Muscle of leg (tissue), 3 donors: ENCODE measurements at regions not wholly inside any gene's neighbourhood (a gene's known extent, or its start where the extent isn't known, plus 50 kb on each side); places are given as distances from the start of the nearest gene placed in this dataset.

Experiments used
- DNase-seq: peaks from one replicate; pipeline ENCODE4 v3.0.0; 2013
- H3K27ac ChIP-seq: one replicate; pipeline ENCODE4 v1.5.1; 2013; ENCODE audit warnings: mild to moderate bottlenecking, low read length, control low read depth
- H3K27me3 ChIP-seq: one replicate; pipeline ENCODE4 v1.6.1; 2013; ENCODE audit warnings: low read length; ENCODE audit not compliant: control insufficient read depth, insufficient read depth
- H3K36me3 ChIP-seq: one replicate; pipeline ENCODE4 v1.6.1; 2013; ENCODE audit warnings: low read length; ENCODE audit not compliant: control insufficient read depth, insufficient read depth
- H3K4me1 ChIP-seq: one replicate; pipeline ENCODE4 v1.6.1; 2013; ENCODE audit warnings: low read length; ENCODE audit not compliant: control insufficient read depth, insufficient read depth
- H3K4me3 ChIP-seq: one replicate; pipeline ENCODE4 v1.5.1; 2013; ENCODE audit warnings: low read length, control low read depth
- H3K9me3 ChIP-seq: replicated peaks from 2 replicates; pipeline ENCODE4 v1.6.1; 2013; ENCODE audit warnings: low read depth, low read length; ENCODE audit not compliant: control insufficient read depth
- WGBS: methylation state at CpG from one replicate; pipeline ENCODE4 v1.1.5; 2013; ENCODE audit warnings: missing lambda C conversion rate; ENCODE audit not compliant: insufficient coverage; 5-methylcytosine and 5-hydroxymethylcytosine counted together

DNA sequence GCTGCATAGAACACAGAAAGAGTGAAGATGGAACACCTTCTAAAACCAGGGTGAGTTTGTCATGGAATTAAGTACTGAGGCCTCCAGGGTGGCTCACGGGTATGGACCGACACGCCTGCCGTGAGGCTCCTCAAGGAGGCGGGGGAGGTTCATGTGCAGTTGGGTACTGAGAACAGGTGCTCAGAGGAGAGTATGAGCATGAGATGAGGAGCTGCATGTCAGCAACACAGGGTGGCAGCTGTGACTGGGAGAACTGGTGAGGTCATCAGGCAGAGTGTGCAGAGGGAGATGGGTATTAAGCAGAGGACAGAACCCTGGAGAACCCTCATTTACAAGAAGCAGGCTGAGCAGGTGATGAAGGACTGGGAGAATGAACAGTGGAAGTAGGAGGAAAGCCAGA lies 63.2 kb upstream of the KLHL29 start:
- Histone ChIP-seq H3K27me3 (peaks cover 5% of the 10 kb centered on the region), H3K4me1 (peaks cover 2% of the 10 kb centered on the region), H3K36me3 (no peaks in the 10 kb centered on the region), H3K9me3 (no peaks in the 10 kb centered on the region), H3K27ac (no peak overlapping the region), H3K4me3 (no peak overlapping the region)
- DNase-seq: peak; percentile 25
- WGBS: 93% methylated on average over 5 of the region's 5 CpGs

GRCh38 chr2:23322567-23323197 lies 62.3 kb upstream of the KLHL29 start:
- peak; percentile 44 for DNase-seq
- Histone ChIP-seq H3K27ac (no peak overlapping the region), H3K9me3 (no peaks in the 10 kb centered on the region), H3K4me3 (no peak overlapping the region), H3K36me3 (no peaks in the 10 kb centered on the region), H3K4me1 (peaks cover 2% of the 10 kb centered on the region), H3K27me3 (peaks cover 3% of the 10 kb centered on the region)
- WGBS: 41% methylated on average over 3 of the region's 7 CpGs

GRCh38 chr2:23323198-23323916 lies 61.6 kb upstream of the KLHL29 start:
- Histone ChIP-seq H3K36me3 (no peaks in the 10 kb centered on the region), H3K27me3 (peaks cover 3% of the 10 kb centered on the region), H3K27ac (no peak overlapping the region), H3K9me3 (no peaks in the 10 kb centered on the region), H3K4me3 (no peak overlapping the region), H3K4me1 (peaks cover 2% of the 10 kb centered on the region)
- no peak for DNase-seq
- WGBS: 72% methylated on average over 13 of the region's 19 CpGs

DNA sequence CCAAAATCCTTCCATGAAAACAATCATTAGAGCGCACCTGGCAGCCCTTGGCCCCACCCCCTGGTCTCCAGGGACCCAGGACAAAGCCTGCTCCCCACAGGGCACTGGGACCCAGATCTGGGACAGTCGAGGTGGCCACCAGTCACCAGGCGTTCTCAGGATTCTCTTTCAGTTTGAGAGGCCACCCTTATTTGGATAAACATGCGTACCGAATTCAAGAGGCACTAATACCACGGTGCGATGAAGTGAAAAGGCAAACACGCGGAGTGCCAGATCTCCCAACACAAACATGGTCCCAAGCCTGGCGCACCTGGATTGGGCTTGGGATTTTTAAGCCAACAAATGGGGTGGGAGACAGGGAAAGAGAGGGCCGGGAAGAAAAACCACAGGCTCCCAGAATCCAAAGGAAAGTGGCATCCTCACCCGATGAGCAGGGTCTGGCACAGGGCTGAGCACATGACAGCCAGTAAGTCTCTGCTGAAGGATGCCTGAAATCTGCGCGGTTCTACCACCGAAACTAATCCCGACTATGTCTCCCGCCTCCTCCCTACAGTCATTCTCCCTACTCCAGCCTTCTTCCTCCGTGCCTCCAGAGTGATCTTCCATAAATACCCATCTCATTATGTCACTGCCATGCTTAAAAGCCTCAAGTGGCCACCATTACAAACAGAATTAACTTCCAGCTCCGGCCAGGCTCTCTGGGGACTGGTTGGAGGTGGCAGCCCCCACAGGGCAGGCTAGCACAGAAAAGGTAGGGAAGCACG lies 60.9 kb upstream of the KLHL29 start:
- DNase-seq: no peak
- no peaks in the 10 kb centered on the region for H3K36me3 ChIP-seq
- WGBS: 92% methylated on average over 8 of the region's 20 CpGs
- H3K27ac ChIP-seq: no peak overlapping the region
- H3K27me3 ChIP-seq: peaks cover 3% of the 10 kb centered on the region
- no peaks in the 10 kb centered on the region for H3K9me3 ChIP-seq
- H3K4me1 ChIP-seq: peaks cover 2% of the 10 kb centered on the region
- no peak overlapping the region for H3K4me3 ChIP-seq

- Histone ChIP-seq H3K36me3 (no peaks in the 10 kb centered on the region), H3K27ac (no peak overlapping the region), H3K4me3 (no peak overlapping the region), H3K27me3 (peaks cover 5% of the 10 kb centered on the region), H3K4me1 (peaks cover 2% of the 10 kb centered on the region), H3K9me3 (no peaks in the 10 kb centered on the region)
- WGBS: 59% methylated on average over 3 of the region's 4 CpGs
- no peak for DNase-seq
Observed at GRCh38 chr2:23326330-23326729, 58.6 kb upstream of the KLHL29 start.

- no peak overlapping the region for H3K4me3 ChIP-seq
- no peaks in the 10 kb centered on the region for H3K36me3 ChIP-seq
- 67% methylated on average over 4 of the region's 5 CpGs for WGBS
- no peak for DNase-seq
- H3K27ac ChIP-seq: no peak overlapping the region
- peaks cover 2% of the 10 kb centered on the region for H3K4me1 ChIP-seq
- no peaks in the 10 kb centered on the region for H3K9me3 ChIP-seq
- H3K27me3 ChIP-seq: peaks cover 7% of the 10 kb centered on the region
Observed at GRCh38 chr2:23327416-23327815, 57.6 kb upstream of the KLHL29 start.

- no peak overlapping the region for H3K4me3 ChIP-seq
- no peaks in the 10 kb centered on the region for H3K9me3 ChIP-seq
- peaks cover 2% of the 10 kb centered on the region for H3K4me1 ChIP-seq
- H3K27ac ChIP-seq: no peak overlapping the region
- 74% methylated on average over 3 of the region's 3 CpGs for WGBS
- no peaks in the 10 kb centered on the region for H3K36me3 ChIP-seq
- peaks cover 10% of the 10 kb centered on the region for H3K27me3 ChIP-seq
- DNase-seq: no peak
Observed at GRCh38 chr2:23327887-23328286, 57.1 kb upstream of the KLHL29 start.

GRCh38 chr2:23330214-23330613 lies 54.8 kb upstream of the KLHL29 start:
- Histone ChIP-seq H3K4me1 (no peaks in the 10 kb centered on the region), H3K27me3 (peaks cover 9% of the 10 kb centered on the region), H3K27ac (no peak overlapping the region), H3K9me3 (no peaks in the 10 kb centered on the region), H3K36me3 (no peaks in the 10 kb centered on the region), H3K4me3 (no peak overlapping the region)
- WGBS: 35% methylated on average over 4 of the region's 5 CpGs
- peak; percentile 44 for DNase-seq
